Iris pigment epithelial cell (primary cell): ENCODE measurements at regions not wholly inside any gene's neighbourhood (a gene's known extent, or its start where the extent isn't known, plus 50 kb on each side); places are given as distances from the start of the nearest gene placed in this dataset.
"Not testable (repeated sequence)": the region's sequence is repeated elsewhere in the genome, so short reads cannot be mapped to it uniquely, and the experiment has no call there.

Source experiments
- DNase-seq: peaks from one replicate; pipeline ENCODE4 v3.0.0-alpha.2; 2011; ENCODE audit warnings: low read depth

DNA sequence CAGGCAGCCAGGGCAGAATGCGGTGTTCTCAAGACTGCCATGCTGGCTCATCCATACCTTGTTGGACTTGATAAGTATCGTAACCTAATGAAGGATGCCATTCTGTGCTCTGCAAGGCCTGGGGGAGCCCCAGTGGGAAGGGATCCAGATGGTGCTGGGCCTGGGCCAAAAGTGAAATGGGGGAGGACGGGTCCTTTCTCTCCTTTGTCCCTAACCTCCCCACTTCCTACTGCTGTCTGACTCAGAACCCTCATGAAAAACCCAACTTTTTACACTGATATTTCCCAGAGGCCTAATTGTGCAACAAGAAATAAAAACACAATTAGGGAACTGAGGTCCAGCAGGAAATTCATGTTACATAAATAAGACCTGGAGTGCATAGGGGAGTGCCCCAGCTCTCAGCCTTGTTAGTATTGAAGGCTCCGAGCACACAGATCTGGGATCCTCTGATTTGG lies 193.7 kb upstream of the SVIL start:
- DNase-seq, result no peak

DNA sequence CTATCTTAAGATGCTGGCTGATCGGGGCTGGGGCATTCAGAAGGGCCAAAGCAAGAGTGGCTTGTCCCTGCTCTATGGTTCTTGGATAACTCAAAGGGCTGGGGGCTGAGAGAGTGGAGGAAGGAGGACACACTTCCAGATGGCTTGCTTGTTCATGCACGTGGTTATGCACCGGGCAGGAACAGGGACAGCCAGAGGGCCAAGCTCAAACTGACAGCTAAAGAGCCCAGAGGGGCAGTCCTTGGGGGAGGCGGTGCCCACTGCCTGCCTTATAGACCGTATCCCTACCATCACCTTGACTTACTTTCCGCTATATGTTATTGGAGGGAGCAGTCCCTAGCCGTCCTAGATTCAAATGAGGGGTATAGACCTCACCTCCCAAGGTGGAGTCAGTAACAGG lies 192.7 kb upstream of the SVIL start:
- no peak for DNase-seq

DNA sequence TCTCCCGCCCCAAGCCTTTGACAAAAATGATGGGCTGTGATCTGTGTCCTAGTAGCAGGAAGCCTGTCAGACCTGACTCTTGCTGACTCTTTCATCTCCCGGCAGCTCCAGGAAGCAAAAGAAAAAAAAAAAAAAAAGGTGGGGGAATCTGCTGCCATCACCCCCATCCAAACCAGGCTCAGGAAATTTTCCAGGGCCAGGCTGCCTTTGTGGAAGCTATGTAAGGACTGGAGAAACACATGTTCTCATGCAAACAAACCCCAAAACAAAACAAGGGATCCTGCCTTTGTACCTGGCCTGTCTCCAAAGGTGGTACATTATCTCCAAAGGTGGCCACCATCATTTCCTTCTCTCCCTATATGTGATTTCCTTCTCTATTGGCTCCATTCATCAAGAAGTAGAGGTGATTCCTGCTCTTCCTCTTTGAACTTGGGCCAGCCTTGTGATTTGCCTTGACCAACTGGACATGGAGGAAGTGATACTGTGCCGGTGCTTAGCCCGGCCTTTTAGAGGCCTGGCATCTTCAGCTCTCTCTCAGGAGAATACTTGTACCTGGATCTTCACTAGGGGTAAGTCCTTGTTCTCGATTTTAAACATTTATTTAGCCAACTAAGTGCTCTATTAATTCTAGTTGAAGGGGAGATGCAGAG lies 192.2 kb upstream of the SVIL start:
- no peak for DNase-seq

DNA sequence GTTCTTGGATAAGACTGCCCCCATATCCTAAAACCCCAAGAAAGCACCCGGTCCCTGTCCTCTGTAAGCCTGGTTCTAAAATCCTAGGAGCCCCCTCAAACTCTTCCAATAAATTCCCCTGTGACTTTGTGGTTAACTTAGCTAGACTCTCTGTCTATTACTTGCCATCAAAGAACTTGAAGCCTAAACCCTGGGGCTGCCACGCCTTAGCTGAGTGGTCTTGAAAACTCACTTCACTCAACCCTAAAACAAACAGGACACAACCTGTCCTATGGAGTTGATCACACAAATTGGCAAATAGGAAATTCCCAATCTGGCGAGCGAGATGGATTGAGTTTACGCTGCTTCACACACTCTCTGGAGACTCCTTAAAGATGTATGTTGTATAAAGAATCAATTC lies 191.4 kb upstream of the SVIL start:
- DNase-seq, result no peak

- DNase-seq, result no peak
These were observed 188.8 kb upstream of the SVIL start for GRCh38 chr10:29823553-29824080.

DNA sequence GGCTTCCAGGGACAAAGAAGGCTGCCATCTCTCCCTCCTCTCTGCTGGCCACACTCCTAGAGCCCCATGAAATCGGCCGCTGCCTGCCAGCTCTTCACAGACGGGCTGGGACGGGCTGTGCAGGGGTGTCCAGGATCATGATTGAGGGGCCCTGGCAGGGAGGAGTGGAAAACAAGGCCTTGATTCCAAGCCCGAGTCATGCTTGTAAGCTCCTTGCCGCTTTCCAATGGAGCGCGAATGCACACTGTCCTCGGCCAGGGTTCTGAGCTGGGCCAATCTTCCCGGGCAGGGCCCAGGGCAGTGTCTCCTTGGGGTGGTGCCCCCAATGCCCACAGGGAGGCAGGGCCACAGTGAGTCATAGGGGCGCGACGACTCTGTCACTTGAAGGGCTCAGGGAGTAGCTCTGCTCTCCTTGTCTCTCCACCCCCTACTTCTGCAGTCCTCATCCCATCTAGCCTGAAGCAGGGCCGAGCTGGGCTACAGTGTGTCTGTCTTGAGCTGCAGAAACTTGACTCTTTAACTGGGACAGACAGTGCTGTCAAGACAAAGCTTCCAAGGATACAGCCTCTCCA lies 186.2 kb upstream of the SVIL start:
- no peak for DNase-seq

DNA sequence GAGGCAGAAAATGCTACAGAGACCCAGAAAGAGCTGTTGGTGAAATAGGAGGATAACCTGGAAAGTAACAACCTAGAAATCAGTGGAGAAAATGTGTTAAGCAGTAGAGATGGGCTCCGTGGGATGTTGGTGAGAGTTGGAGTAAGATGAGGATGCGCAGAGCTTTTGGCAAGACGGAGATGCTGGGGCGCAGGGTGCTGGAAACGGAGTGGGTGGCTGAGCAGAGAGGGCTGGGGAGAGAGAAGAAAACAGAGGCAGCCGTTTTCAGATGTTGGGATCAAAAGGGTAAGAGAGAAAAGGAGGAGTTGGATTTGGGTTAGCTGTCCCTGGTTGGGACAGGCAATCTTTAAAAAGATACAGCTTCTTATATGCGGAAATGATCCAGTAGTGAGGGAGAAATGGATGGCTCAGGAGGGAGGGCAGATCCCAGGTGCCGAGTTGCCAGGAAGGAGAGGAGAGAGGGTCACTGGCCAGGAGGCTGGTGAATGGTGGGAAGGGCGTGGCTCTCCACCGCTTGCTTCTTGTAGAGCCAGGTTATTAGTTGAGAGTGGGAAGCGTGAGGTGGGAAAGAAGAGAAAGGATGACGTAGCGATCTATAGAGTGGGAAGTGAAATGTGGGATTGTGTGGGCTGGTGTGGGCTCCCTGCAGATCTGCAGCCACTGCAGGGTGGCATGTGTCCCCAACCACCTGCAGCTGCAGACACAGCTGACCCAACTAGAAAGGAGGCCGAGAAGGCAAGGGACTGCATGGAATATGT lies 182.2 kb upstream of the SVIL start:
- DNase-seq, result no peak

- no peak for DNase-seq
These were observed 180.8 kb upstream of the SVIL start for GRCh38 chr10:29815572-29815971.

DNA sequence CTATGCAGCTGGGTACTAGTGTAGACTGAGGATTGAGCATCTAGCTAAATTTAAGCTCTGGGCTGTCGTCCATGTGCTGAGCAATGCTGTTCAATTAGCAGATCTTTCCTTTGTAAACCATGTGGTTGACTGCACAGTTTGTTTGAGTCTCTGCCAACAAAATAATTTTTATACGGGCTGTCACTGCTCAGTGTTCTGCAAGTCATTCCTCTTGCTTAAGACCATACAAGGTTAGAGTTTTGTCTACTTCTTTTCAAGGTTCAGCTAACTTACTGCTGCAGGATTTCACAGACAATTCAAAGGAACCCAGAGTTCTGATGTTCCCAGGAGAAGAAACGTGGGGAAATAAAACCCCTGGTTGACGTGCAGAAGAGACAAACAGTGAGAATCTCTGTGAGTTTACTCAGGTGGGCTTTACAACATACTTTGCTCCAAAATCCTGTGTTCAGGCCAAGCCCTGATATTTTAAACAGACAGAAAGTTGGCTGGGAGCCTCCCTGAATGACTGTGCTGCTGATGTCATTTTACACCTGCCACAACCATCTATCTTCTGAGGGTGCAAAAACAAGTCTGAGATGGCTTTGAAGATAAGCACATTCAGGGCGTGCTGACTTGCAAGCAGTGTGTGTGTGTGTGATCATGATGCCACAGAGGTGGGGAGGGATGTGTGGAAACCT lies 177.1 kb upstream of the SVIL start:
- DNase-seq, result peak; percentile 95

DNA sequence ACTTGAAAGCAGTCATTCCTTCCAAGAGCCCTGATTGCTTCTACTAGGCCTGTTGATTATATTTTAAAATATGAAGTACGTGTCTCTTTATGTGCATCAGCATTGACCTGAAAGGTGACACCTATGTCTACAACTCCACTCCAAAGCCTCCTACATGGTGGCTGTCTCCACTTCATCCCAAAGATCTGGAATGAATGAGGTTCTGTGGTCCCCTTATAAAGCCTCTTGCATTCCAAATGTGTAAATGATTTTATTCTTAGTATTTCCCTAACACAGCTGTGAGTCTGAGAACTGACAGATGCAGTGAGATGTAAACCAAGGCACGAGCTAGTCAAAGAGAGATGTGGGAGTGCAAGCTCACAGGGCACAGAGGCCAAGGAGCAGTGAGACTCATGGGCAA lies 176.0 kb upstream of the SVIL start:
- DNase-seq, result no peak

DNA sequence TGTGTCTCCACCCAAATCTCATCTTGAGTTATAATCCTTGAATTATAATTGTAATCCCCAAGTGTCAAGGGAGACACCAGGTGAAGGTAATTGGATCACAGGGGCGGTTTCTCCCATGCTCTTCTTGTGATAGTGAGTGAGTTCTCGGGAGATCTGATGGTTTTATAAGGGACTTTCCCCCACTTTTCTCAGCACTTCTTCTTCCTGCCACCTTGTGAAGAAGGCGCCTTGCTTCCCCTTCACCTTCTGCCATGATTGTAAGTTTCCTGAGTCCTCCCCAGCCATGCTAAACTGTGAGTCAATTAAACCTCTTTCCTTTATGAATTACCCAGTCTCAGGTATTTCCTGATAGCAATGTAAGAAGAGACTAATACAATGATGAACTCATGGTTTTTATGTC lies 175.5 kb upstream of the SVIL start:
- DNase-seq, result not testable (repeated sequence)

DNA sequence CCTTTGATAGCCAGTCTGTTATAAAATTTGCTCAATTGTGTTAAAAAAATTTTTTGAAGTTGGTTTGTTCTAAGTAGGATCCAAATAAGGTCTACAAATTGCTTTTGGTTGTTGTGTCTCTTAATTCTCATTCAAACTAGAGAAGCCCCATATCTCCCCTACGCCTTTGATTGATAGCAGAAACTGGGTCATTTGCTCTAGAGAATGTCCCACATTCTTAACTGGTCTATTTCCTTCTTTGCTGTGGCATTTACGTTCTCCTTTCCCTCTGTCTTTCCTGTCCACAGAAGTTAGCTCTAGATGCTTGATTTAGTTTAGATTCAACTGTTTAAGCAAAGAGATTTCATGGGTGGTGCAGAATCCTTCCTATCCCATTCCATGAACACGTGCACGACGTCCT lies 174.6 kb upstream of the SVIL start:
- DNase-seq, result no peak

DNA sequence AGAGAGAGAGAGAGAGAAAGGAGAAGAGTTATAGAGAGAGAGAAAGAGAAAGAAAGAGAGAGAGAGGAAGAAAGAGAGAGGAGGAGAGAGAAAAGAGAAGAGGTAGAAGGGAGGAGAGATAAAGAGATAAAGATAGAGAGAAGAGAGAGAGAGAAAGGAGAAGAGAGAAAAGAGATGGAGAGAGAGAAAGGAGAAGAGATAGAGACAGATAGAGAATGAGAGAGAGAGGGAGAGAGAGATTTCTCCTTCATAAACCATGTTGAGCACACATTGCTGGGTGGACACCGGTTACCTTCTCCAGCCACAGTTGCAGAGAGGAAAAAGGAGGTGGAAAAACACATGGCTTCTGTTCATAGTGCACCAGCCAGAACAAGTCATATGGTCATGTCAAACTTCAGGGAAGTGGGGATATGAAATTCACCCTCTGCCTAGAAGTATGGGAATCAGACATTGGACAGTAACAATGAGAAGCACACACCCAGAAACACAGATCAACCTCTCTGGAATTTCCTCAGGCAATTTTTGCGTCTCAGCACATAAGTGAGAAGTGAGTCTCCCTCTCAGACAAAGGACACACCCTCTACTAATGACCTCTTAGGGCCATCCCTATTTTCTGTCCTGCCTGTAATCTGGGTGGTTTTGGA lies 172.5 kb upstream of the SVIL start:
- DNase-seq, result peak; percentile 76

- DNase-seq, result no peak
These were observed 171.6 kb upstream of the SVIL start for GRCh38 chr10:29806350-29806788.

GRCh38 chr10:29805134-29805723 lies 170.5 kb upstream of the SVIL start:
- no peak for DNase-seq

GRCh38 chr10:29804025-29804852 lies 169.5 kb upstream of the SVIL start:
- DNase-seq, result peak; percentile 83

DNA sequence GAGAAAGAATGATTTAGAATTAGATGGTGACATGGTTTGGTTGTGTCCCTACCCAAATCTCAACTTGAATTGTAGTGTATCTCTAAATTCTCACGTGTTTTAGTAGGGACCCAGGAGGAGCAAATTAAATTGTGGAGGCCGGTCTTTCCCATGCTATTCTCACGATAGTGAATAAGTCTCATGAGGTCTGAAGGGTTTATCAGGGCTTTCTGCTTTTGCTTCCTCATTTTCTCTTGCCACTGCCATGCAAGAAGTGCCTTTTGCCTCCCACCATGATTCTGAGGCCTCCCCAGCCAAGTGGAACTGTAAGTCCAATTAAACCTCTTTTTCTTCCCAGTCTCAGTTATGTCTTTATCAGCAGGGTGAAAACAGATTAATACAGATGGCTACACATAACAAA lies 167.4 kb upstream of the SVIL start:
- no peak for DNase-seq

DNA sequence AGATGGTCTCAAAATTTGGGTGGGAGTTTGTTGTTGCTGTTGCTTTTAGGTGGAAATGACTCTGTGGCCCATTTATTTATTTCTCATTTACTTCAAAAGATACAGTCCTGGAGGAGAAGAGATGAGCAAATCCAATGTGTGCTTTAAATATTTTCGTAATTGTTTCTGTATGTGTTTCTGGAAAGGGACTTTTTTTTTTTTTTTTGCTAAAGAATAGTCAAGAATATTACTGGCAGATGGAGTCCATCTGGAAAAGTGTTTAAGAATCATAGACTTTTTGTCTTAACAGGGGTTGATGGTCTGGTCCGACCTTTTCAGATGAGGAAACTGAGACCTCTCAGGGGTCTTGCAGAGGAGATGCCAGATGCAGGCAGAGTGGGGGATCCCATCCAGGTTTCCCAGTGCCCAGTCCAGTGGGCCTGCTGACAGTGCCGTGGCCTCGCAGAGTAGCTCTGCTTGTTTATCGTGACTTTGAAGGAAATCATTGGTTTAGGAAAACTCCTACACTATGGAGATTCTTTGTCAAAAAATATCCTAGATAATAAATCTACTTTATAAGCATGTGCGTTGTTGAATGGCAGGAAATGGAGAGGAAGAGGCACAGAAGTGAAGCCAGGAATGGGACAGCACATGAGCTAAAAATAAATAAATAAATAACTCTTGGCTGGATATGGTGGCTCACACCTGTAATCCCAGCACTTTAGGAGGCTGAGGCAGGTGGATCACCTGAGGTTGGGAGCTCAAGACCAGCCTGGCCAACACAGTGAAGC lies 164.3 kb upstream of the SVIL start:
- no peak for DNase-seq

GRCh38 chr10:29797616-29798015 lies 162.8 kb upstream of the SVIL start:
- no peak for DNase-seq

GRCh38 chr10:29795850-29796249 lies 161.1 kb upstream of the SVIL start:
- peak; percentile 45 for DNase-seq
